Endodermal cell (in vitro differentiated cells): ENCODE measurements at regions not wholly inside any gene's neighbourhood (a gene's known extent, or its start where the extent isn't known, plus 50 kb on each side); places are given as distances from the start of the nearest gene placed in this dataset.
"Not testable (repeated sequence)": the region's sequence is repeated elsewhere in the genome, so short reads cannot be mapped to it uniquely, and the experiment has no call there.

ENCODE experiments used
- DNase-seq: peaks from one replicate; pipeline ENCODE4 v3.0.0-alpha.2; 2017
- H3K27ac ChIP-seq: 2 replicates; pipeline ENCODE4 v1.5.1; 2013; ENCODE audit warnings: mild to moderate bottlenecking, low read depth, low read length, moderate library complexity
- H3K27me3 ChIP-seq: 2 replicates; pipeline ENCODE4 v1.6.1; 2013; ENCODE audit warnings: mild to moderate bottlenecking, low read length, moderate library complexity; ENCODE audit not compliant: insufficient read depth, control insufficient read depth, poor library complexity, severe bottlenecking
- H3K36me3 ChIP-seq: 2 replicates; pipeline ENCODE4 v1.7.0; 2013; ENCODE audit warnings: mild to moderate bottlenecking, low read length, moderate library complexity; ENCODE audit not compliant: control insufficient read depth, insufficient read depth
- H3K4me1 ChIP-seq: one replicate; pipeline ENCODE4 v1.7.0; 2013; ENCODE audit warnings: low read length; ENCODE audit not compliant: control insufficient read depth, insufficient read depth
- H3K4me3 ChIP-seq: 2 replicates; pipeline ENCODE4 v1.5.1; 2013; ENCODE audit warnings: mild to moderate bottlenecking, low read length, moderate library complexity
- H3K9ac ChIP-seq: 2 replicates; pipeline ENCODE4 v1.6.1; 2013; ENCODE audit warnings: mild to moderate bottlenecking, low read length, moderate library complexity; ENCODE audit not compliant: poor library complexity, severe bottlenecking; ENCODE audit errors: extremely low read depth
- H3K9me3 ChIP-seq: 2 replicates; pipeline ENCODE4 v1.6.1; 2013; ENCODE audit warnings: mild to moderate bottlenecking, low read length, moderate library complexity; ENCODE audit not compliant: control insufficient read depth
- H3K27ac Mint-ChIP-seq: 2 replicates; pipeline ENCODE4 v1.8.0; 2020; ENCODE audit warnings: mixed read lengths
- H3K27me3 Mint-ChIP-seq: 2 replicates; pipeline ENCODE4 v1.8.0; 2021; ENCODE audit warnings: mild to moderate bottlenecking, mixed read lengths; ENCODE audit not compliant: insufficient read depth
- H3K36me3 Mint-ChIP-seq: 2 replicates; pipeline ENCODE4 v1.8.0; 2020; ENCODE audit warnings: low read depth, mixed read lengths
- H3K4me1 Mint-ChIP-seq: 2 replicates; pipeline ENCODE4 v1.8.0; 2020; ENCODE audit warnings: mixed read lengths
- H3K4me3 Mint-ChIP-seq: 2 replicates; pipeline ENCODE4 v1.8.0; 2020; ENCODE audit warnings: mild to moderate bottlenecking, moderate library complexity, mixed read lengths
- H3K9me3 Mint-ChIP-seq: 2 replicates; pipeline ENCODE4 v1.8.0; 2020; ENCODE audit warnings: mild to moderate bottlenecking, mixed read lengths
- WGBS, 2 experiments: methylation state at CpG; one replicate each; pipeline versions ENCODE4 v1.1.5 to v1.1.7; 2013; ENCODE audit warnings: missing lambda C conversion rate in 2 of 2, mixed read lengths in 1 of 2; ENCODE audit not compliant: insufficient coverage in 1 of 2, insufficient read length in 1 of 2; 5-methylcytosine and 5-hydroxymethylcytosine counted together
- TF ChIP-seq, protein P1 (sequence below): fragments of 200-600 bp; sonication (generic); conservative IDR thresholded peaks from 2 replicates; pipeline ENCODE4 v1.5.0; 2021; ENCODE audit warnings: antibody characterized with exemption, mild to moderate bottlenecking

DNA sequence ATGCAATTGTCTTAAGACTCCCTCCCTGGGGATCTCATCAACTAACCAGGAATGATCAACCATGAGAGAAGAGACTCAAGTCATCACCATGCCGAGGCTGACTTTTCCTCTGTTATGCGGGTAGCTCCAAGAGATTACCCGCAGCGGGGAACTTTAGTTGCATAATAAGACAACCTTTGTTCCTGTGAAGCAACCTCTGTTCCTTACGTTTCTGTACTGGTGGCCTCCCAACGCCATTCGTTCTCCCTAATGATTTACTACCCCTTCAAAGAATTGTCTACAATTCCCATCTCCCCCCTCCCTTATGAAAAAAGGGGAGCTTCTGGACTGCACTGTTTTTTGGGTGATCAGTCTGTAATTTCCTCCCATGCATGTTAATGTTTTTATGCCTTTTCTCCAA is 66.1 kb upstream of the LRPPRC start:
- whole genome bisulfite sequencing, 2 experiments: 87 to 88% methylated on average over 7 of the region's 7 CpGs

DNA sequence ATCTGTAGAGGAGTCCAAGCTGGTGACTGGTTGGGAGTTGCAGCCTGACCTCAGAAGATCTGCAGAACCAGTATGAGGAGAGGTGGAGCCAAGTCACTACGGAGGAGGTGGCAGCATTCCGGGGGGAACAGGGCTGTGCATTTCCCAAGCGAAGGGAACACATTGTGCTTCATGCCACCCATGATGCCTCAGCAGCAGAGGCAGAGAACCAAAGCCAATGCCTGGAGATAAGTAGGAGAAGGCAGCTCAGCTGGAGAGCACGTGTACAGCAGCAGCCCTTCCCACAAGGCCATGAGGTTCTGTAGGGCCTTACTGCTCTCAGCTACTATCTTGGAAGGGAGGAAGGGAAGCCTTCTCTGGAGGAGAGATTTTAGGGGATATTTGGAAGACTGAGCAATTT is 67.2 kb upstream of the LRPPRC start:
- Histone ChIP-seq H3K9me3 (peaks cover 33% of the 10 kb centered on the region), H3K4me3 (no peak overlapping the region), H3K27ac (no peak overlapping the region), H3K4me1 (no peaks in the 10 kb centered on the region), H3K27me3 (no peaks in the 10 kb centered on the region), H3K9ac (no peak overlapping the region), H3K36me3 (no peaks in the 10 kb centered on the region)
- no peak overlapping the region for H3K4me3 Mint-ChIP-seq
- TF ChIP-seq, protein P1, sequence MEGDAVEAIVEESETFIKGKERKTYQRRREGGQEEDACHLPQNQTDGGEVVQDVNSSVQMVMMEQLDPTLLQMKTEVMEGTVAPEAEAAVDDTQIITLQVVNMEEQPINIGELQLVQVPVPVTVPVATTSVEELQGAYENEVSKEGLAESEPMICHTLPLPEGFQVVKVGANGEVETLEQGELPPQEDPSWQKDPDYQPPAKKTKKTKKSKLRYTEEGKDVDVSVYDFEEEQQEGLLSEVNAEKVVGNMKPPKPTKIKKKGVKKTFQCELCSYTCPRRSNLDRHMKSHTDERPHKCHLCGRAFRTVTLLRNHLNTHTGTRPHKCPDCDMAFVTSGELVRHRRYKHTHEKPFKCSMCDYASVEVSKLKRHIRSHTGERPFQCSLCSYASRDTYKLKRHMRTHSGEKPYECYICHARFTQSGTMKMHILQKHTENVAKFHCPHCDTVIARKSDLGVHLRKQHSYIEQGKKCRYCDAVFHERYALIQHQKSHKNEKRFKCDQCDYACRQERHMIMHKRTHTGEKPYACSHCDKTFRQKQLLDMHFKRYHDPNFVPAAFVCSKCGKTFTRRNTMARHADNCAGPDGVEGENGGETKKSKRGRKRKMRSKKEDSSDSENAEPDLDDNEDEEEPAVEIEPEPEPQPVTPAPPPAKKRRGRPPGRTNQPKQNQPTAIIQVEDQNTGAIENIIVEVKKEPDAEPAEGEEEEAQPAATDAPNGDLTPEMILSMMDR: no peak
- peaks cover 63% of the 10 kb centered on the region for H3K27me3 Mint-ChIP-seq
- DNase-seq: no peak
- peaks cover 60% of the 10 kb centered on the region for H3K9me3 Mint-ChIP-seq
- no peaks in the 10 kb centered on the region for H3K4me1 Mint-ChIP-seq
- H3K36me3 Mint-ChIP-seq: peaks cover 2% of the 10 kb centered on the region
- WGBS, 2 experiments: 93 to 95% methylated on average over 4 of the region's 4 CpGs
- H3K27ac Mint-ChIP-seq: no peak overlapping the region

More for the DNA sequence above, 66.1 kb upstream of the LRPPRC start:
- H3K4me1 ChIP-seq: no peaks in the 10 kb centered on the region
- Mint-ChIP-seq H3K9me3 (peaks cover 55% of the 10 kb centered on the region), H3K4me3 (no peak overlapping the region), H3K4me1 (no peaks in the 10 kb centered on the region), H3K27ac (no peak overlapping the region), H3K27me3 (peaks cover 75% of the 10 kb centered on the region), H3K36me3 (peaks cover 2% of the 10 kb centered on the region)
- TF ChIP-seq, protein P1: no peak
- H3K27me3 ChIP-seq: no peaks in the 10 kb centered on the region
- H3K9ac ChIP-seq: no peak overlapping the region
- no peak overlapping the region for H3K4me3 ChIP-seq
- no peaks in the 10 kb centered on the region for H3K36me3 ChIP-seq
- H3K9me3 ChIP-seq: peaks cover 33% of the 10 kb centered on the region
- H3K27ac ChIP-seq: no peak overlapping the region
- DNase-seq: no peak

DNA sequence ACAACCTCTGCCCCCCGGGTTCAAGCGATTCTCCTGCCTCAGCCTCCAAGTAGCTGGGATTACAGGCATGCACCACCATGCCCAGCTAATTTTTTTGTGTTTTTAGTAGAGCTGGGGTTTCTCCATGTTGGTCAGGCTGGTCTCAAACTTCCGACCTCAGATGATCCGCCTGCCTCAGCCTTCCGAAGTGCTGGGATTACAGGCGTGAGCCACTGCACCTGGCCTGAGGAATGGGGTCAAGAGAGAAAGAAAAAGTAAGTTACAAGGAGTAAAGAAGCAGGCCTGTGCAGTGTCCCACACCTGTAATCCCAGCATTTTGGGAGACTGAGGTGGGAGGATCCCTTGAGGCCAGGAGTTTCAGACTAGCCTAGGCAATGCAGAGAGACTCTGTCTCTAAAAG is 68.5 kb upstream of the LRPPRC start:
- H3K4me1 ChIP-seq, H3K27ac ChIP-seq, H3K9ac ChIP-seq, H3K27me3 ChIP-seq, H3K4me1 Mint-ChIP-seq, H3K27ac Mint-ChIP-seq, H3K36me3 Mint-ChIP-seq, H3K4me3 ChIP-seq, H3K36me3 ChIP-seq, DNase-seq, H3K4me3 Mint-ChIP-seq: not testable (repeated sequence)
- peaks cover 54% of the 10 kb centered on the region for H3K27me3 Mint-ChIP-seq
- WGBS, 2 experiments: 93% methylated on average over 4 to 6 of the region's 6 CpGs
- peaks cover 44% of the 10 kb centered on the region for H3K9me3 ChIP-seq
- peaks cover 64% of the 10 kb centered on the region for H3K9me3 Mint-ChIP-seq

DNA sequence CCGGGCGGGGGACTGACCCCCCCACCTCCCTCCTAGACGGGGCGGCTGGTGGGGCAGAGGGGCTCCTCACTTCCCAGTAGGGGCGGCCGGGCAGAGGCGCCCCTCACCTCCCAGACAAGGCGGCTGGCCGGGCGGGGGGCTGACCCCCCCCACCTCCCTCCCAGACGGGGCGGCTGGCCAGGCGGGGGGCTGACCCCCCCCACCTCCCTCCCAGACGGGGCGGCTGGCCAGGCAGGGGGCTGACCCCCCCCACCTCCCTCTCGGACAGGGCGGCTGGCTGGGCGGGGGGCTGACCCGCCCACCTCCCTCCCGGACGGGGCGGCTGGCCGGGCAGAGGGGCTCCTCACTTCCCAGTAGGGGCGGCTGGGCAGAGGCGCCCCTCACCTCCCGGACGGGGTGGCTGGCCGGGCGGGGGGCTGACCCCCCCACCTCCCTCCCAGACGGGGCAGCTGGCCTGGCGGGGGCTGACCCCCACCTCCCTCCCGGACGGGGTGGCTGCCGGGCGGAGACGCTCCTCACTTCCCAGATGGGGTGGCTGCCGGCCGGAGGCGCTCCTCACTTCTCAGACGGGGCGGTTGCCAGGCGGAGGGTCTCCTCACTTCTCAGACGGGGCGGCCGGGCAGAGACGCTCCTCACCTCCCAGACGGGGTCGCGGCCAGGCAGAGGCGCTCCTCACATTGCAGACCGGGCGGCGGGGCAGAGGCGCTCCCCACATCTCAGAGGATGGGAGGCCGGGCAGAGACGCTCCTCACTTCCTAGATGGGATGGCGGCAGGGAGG is 71.4 kb upstream of the LRPPRC start:
- not testable (repeated sequence) for H3K4me3 ChIP-seq, H3K27ac ChIP-seq, H3K4me1 Mint-ChIP-seq, H3K4me3 Mint-ChIP-seq, DNase-seq, H3K27me3 ChIP-seq, H3K27ac Mint-ChIP-seq, H3K36me3 Mint-ChIP-seq, H3K36me3 ChIP-seq, H3K9ac ChIP-seq, H3K4me1 ChIP-seq
- WGBS, 2 experiments: 95 to 100% methylated on average over 6 to 30 of the region's 57 CpGs
- H3K9me3 Mint-ChIP-seq: peaks cover 44% of the 10 kb centered on the region
- H3K9me3 ChIP-seq: peaks cover 23% of the 10 kb centered on the region
- H3K27me3 Mint-ChIP-seq: peaks cover 29% of the 10 kb centered on the region

DNA sequence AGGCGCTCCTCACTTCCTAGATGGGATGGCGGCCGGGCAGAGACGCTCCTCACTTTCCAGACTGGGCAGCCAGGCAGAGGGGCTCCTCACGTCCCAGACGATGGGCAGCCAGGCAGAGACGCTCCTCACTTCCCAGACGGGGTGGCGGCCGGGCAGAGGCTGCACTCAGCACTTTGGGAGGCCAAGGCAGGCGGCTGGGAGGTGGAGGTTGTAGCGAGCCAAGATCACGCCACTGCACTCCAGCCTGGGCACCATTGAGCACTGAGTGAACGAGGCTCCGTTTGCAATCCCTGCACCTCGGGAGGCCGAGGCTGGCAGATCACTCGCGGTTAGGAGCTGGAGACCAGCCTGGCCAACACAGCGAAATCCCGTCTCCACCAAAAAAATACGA is 72.0 kb upstream of the LRPPRC start:
- H3K4me1 ChIP-seq, DNase-seq, H3K9ac ChIP-seq, H3K27ac Mint-ChIP-seq, H3K27me3 ChIP-seq, H3K27ac ChIP-seq, H3K4me3 Mint-ChIP-seq, H3K4me1 Mint-ChIP-seq, H3K36me3 Mint-ChIP-seq, H3K36me3 ChIP-seq, H3K4me3 ChIP-seq: not testable (repeated sequence)
- 96 to 100% methylated on average over 2 to 15 of the region's 22 CpGs for WGBS, 2 experiments
- H3K9me3 ChIP-seq: peaks cover 20% of the 10 kb centered on the region
- Mint-ChIP-seq H3K9me3 (peaks cover 38% of the 10 kb centered on the region), H3K27me3 (peaks cover 23% of the 10 kb centered on the region)
